H1 (cell line): ENCODE measurements at regions not wholly inside any gene's neighbourhood (a gene's known extent, or its start where the extent isn't known, plus 50 kb on each side); places are given as distances from the start of the nearest gene placed in this dataset.

ENCODE experiments used
- CTCF ChIA-PET: fragments of 300-600 bp; sonication (Branson Sonifier 250); formaldehyde crosslinking; loops from one replicate; lab custom pipeline; 2021; ENCODE audit not compliant: partially characterized antibody; lab: Charles Lee
- POLR2A ChIA-PET: fragments of 300-600 bp; sonication (Branson Sonifier 250); formaldehyde crosslinking; loops from one replicate; lab custom pipeline; 2021; ENCODE audit warnings: inconsistent platforms; ENCODE audit not compliant: partially characterized antibody; lab: Charles Lee
- DNase-seq, 2 experiments: peaks; one replicate each; pipeline versions ENCODE4 v3.0.0 to v3.0.0-alpha.2; 2010 to 2022; ENCODE audit warnings: low spot score in 2 of 2, low read depth in 1 of 2, mixed read lengths in 1 of 2
- FAIRE-seq: peaks from 2 replicates; lab custom pipeline; 2011; peaks lifted over from hg19 to GRCh38; lab: Jason Lieb, UNC
- H2AFZ ChIP-seq: 2 replicates; pipeline ENCODE4 v1.8.1; 2012; ENCODE audit warnings: low read length, inconsistent platforms
- H2AK5ac ChIP-seq: 2 replicates; pipeline ENCODE4 v1.6.1; 2013; ENCODE audit warnings: low read depth, low read length
- H2BK120ac ChIP-seq: replicated peaks from 2 replicates; pipeline ENCODE3; 2013; ENCODE audit warnings: low read depth, low read length, inconsistent platforms
- H2BK12ac ChIP-seq: 2 replicates; pipeline ENCODE4 v1.6.1; 2013; ENCODE audit warnings: low read depth, low read length
- H2BK15ac ChIP-seq: 2 replicates; pipeline ENCODE4 v1.6.1; 2013; ENCODE audit warnings: low read length
- H2BK20ac ChIP-seq: 2 replicates; pipeline ENCODE4 v1.6.1; 2013; ENCODE audit warnings: low read length
- H2BK5ac ChIP-seq: 2 replicates; pipeline ENCODE4 v1.6.1; 2013; ENCODE audit warnings: low read depth, low read length
- H3K14ac ChIP-seq: 2 replicates; pipeline ENCODE4 v1.6.1; 2013; ENCODE audit warnings: inconsistent platforms; ENCODE audit not compliant: insufficient read length
- H3K18ac ChIP-seq: 2 replicates; pipeline ENCODE4 v1.6.1; 2013; ENCODE audit warnings: low read length; ENCODE audit errors: extremely low read depth
- H3K23ac ChIP-seq: 2 replicates; pipeline ENCODE4 v1.6.1; 2013; ENCODE audit warnings: inconsistent platforms; ENCODE audit not compliant: insufficient read length
- H3K23me2 ChIP-seq: 2 replicates; pipeline ENCODE4 v1.6.1; 2013; ENCODE audit warnings: low read depth, low read length
- H3K27ac ChIP-seq: 2 replicates; pipeline ENCODE4 v1.6.1; 2011; ENCODE audit warnings: low read depth, low read length, inconsistent platforms
- H3K27me3 ChIP-seq, 4 experiments: replicated peaks in 1 of 4; 1 replicate in 1 of 4; 2 replicates in 3 of 4; pipeline versions ENCODE4 v1.6.1 to v1.8.1; 2011 to 2013; ENCODE audit warnings: low read length in 3 of 4, mild to moderate bottlenecking in 3 of 4, inconsistent platforms in 2 of 4, mixed read lengths in 2 of 4, moderate library complexity in 1 of 4; ENCODE audit not compliant: control insufficient read depth in 3 of 4, insufficient read depth in 3 of 4; ENCODE audit errors: extremely low read depth in 1 of 4
- H3K36me3 ChIP-seq, 4 experiments: 2 replicates each; pipeline versions ENCODE4 v1.6.1 to v1.8.1; 2011 to 2013; ENCODE audit warnings: mild to moderate bottlenecking in 4 of 4, low read length in 3 of 4, moderate library complexity in 2 of 4, control low read depth in 1 of 4, inconsistent platforms in 1 of 4; ENCODE audit not compliant: insufficient read depth in 4 of 4, control insufficient read depth in 2 of 4
- H3K4ac ChIP-seq: replicated peaks from 2 replicates; pipeline ENCODE3; 2013; ENCODE audit warnings: low read length, low read depth, mixed read lengths, inconsistent platforms; ENCODE audit not compliant: insufficient read length
- H3K4me1 ChIP-seq, 4 experiments: replicated peaks in 1 of 4; 1 replicate in 1 of 4; 2 replicates in 3 of 4; pipeline versions ENCODE4 v1.6.1 to v1.8.1; 2011 to 2013; ENCODE audit warnings: low read length in 3 of 4, inconsistent platforms in 2 of 4, mixed read lengths in 1 of 4; ENCODE audit not compliant: insufficient read depth in 4 of 4, control insufficient read depth in 3 of 4
- H3K4me2 ChIP-seq, 2 experiments: 2 replicates each; pipeline versions ENCODE4 v1.6.1 to v1.8.1; 2011 to 2013; ENCODE audit warnings: low read depth in 2 of 2, low read length in 2 of 2, control low read depth in 1 of 2, inconsistent platforms in 1 of 2, mild to moderate bottlenecking in 1 of 2; ENCODE audit not compliant: insufficient read depth in 1 of 2
- H3K4me3 ChIP-seq, 4 experiments: fragments of 200-600, 300-600 bp in 1 of 4; sonication (generic), shearing (Covaris generic), sonication (Bioruptor Twin) in 1 of 4; 2 replicates each; pipeline versions ENCODE4 v1.5.1 to v1.8.1; 2011 to 2016; ENCODE audit warnings: low read length in 4 of 4, low read depth in 3 of 4, control low read depth in 2 of 4, inconsistent platforms in 2 of 4, mild to moderate bottlenecking in 2 of 4, mixed read lengths in 1 of 4, moderate library complexity in 1 of 4; ENCODE audit not compliant: insufficient read depth in 2 of 4; ENCODE audit errors: extremely low read depth in 1 of 4
- H3K56ac ChIP-seq: replicated peaks from 2 replicates; pipeline ENCODE3; 2013; ENCODE audit warnings: low read depth, mild to moderate bottlenecking, mixed read lengths, low read length, inconsistent platforms; ENCODE audit not compliant: insufficient read length
- H3K79me1 ChIP-seq: 2 replicates; pipeline ENCODE4 v1.6.1; 2013; ENCODE audit warnings: low read depth, low read length, control low read depth
- H3K79me2 ChIP-seq, 2 experiments: 2 replicates each; pipeline versions ENCODE4 v1.6.1 to v1.8.1; 2012 to 2013; ENCODE audit warnings: low read length in 2 of 2, mild to moderate bottlenecking in 2 of 2, inconsistent platforms in 1 of 2; ENCODE audit not compliant: insufficient read depth in 2 of 2, control insufficient read depth in 1 of 2
- H3K9ac ChIP-seq, 4 experiments: replicated peaks in 1 of 4; 1 replicate in 1 of 4; 2 replicates in 3 of 4; pipeline versions ENCODE4 v1.6.1 to v1.8.1; 2011 to 2013; ENCODE audit warnings: low read depth in 3 of 4, low read length in 3 of 4, control low read depth in 2 of 4, mild to moderate bottlenecking in 2 of 4, moderate library complexity in 2 of 4, inconsistent platforms in 1 of 4; ENCODE audit errors: extremely low read depth in 1 of 4
- H3K9me3 ChIP-seq, 2 experiments: 2 replicates each; pipeline versions ENCODE4 v1.6.1 to v1.8.1; 2012 to 2013; ENCODE audit warnings: mild to moderate bottlenecking in 2 of 2, moderate library complexity in 2 of 2, control low read depth in 1 of 2, inconsistent platforms in 1 of 2, low read depth in 1 of 2, low read length in 1 of 2, mixed read lengths in 1 of 2; ENCODE audit not compliant: insufficient read depth in 2 of 2
- H4K20me1 ChIP-seq, 2 experiments: replicated peaks in 1 of 2; 2 replicates each; pipeline versions ENCODE3 to v1.8.1; 2011 to 2013; ENCODE audit warnings: inconsistent platforms in 2 of 2, low read length in 2 of 2, mild to moderate bottlenecking in 1 of 2; ENCODE audit not compliant: insufficient read depth in 2 of 2, control insufficient read depth in 1 of 2
- H4K5ac ChIP-seq: 2 replicates; pipeline ENCODE4 v1.6.1; 2013; ENCODE audit warnings: low read length, low read depth, mixed read lengths, inconsistent platforms; ENCODE audit not compliant: insufficient read length
- H4K8ac ChIP-seq: 2 replicates; pipeline ENCODE4 v1.8.0; 2013; ENCODE audit warnings: mild to moderate bottlenecking, moderate library complexity, low read length, inconsistent platforms; ENCODE audit not compliant: insufficient read depth; ENCODE audit errors: extremely low read depth
- H4K91ac ChIP-seq: replicated peaks from 2 replicates; pipeline ENCODE3; 2013; ENCODE audit warnings: low read length, mixed read lengths, inconsistent platforms; ENCODE audit not compliant: insufficient read length
- CTCF ChIP-seq, 3 experiments: IDR thresholded peaks; 1 replicate in 2 of 3; 2 replicates in 1 of 3; pipeline versions ENCODE4 v1.5.1 to v1.6.1; 2011; ENCODE audit warnings: low read length in 3 of 3, mild to moderate bottlenecking in 3 of 3, inconsistent platforms in 2 of 3, low read depth in 1 of 3, moderate library complexity in 1 of 3; ENCODE audit not compliant: insufficient read depth in 1 of 3; ENCODE audit errors: control extremely low read depth in 1 of 3
- POLR2AphosphoS5 ChIP-seq: IDR thresholded peaks from 2 replicates; pipeline ENCODE4 v1.6.1; 2011; ENCODE audit warnings: low read depth, low read length
- RAD21 ChIP-seq, 2 experiments: IDR thresholded peaks in 1 of 2; conservative IDR thresholded peaks in 1 of 2; 2 replicates each; pipeline ENCODE4 v1.6.1; 2011; ENCODE audit warnings: low read depth in 2 of 2, low read length in 2 of 2, improper control_type of control experiment in 1 of 2, inconsistent platforms in 1 of 2, mild to moderate bottlenecking in 1 of 2, moderate library complexity in 1 of 2
- WGBS, 2 experiments: shearing (Covaris generic) in 1 of 2; methylation state at CpG; one replicate each; pipeline versions ENCODE4 v1.1.6 to v1.1.7; 2013 to 2015; ENCODE audit warnings: low lambda C conversion rate in 2 of 2, mixed read lengths in 2 of 2, inconsistent platforms in 1 of 2, low coverage in 1 of 2, missing lambda C conversion rate in 1 of 2; ENCODE audit not compliant: insufficient replicate concordance in 2 of 2, insufficient coverage in 1 of 2, insufficient read length in 1 of 2; ENCODE audit errors: extremely low coverage in 1 of 2, missing lambda C conversion rate in 1 of 2; 5-methylcytosine and 5-hydroxymethylcytosine counted together

- Histone ChIP-seq H2BK5ac (no peak overlapping the region), H3K36me3 (no peaks in the 10 kb centered on the region), H3K56ac (no peak overlapping the region), H4K5ac (no peak overlapping the region), H3K4me2 (no peak overlapping the region), H3K14ac (no peak overlapping the region), H3K4me1 (peaks cover 0 to 3% (median 0%) of the 10 kb centered on the region in 4 experiments; a peak in 1 of 7 replicates), H3K79me1 (no peaks in the 10 kb centered on the region), H3K79me2 (no peaks in the 10 kb centered on the region), H2BK120ac (no peak overlapping the region), H3K18ac (no peak overlapping the region), H2AFZ (no peak overlapping the region), H2BK12ac (no peak overlapping the region), H3K9ac (no peak overlapping the region)
- DNase-seq = no peak
- 74% methylated on average over 7 of the region's 7 CpGs; no CpG with 5 or more reads in 1 of the 2 experiments for WGBS, 2 experiments
- CTCF ChIA-PET = interaction anchor here (0.6 to 4.2 kb wide), 32 partner anchors 10 to 256 kb away, joined by 3 to 30 read pairs (median 4); no protein-coding TSS in a partner anchor
- TF ChIP-seq CTCF (IDR thresholded peaks at IDR 0.05; ENCODE audit: control extremely low read depth in 1 of 3, insufficient read depth in 1 of 3, low read depth in 1 of 3, low read length in 3 of 3) (peak; percentile 29 to 49 (median 42)), RAD21 (IDR thresholded peaks at IDR 0.05 in 1 of 2, conservative IDR thresholded peaks at IDR 0.05 in 1 of 2; ENCODE audit: low read depth in 2 of 2, low read length in 2 of 2) (peak; percentile 80 to 85), POLR2AphosphoS5 (no peak)
- TF ChIP-seq, all 59 proteins: peak for 2
- H3K27ac ChIP-seq = no peak overlapping the region
- no peak overlapping the region for H3K4me3 ChIP-seq
- no peaks in the 10 kb centered on the region for H4K20me1 ChIP-seq
- H4K8ac ChIP-seq = no peak overlapping the region
- no peak overlapping the region for H3K4ac ChIP-seq
- FAIRE-seq = no peak
- H2AK5ac ChIP-seq = no peak overlapping the region
- H2BK15ac ChIP-seq = no peak overlapping the region
- H3K23me2 ChIP-seq = no peaks in the 10 kb centered on the region
- H4K91ac ChIP-seq = no peak overlapping the region
- POLR2A ChIA-PET = interaction anchor here (0.8 kb wide), 2 partner anchors 173 to 240 kb away, joined by 3 read pairs; no protein-coding TSS in a partner anchor
- H3K9me3 ChIP-seq = no peaks in the 10 kb centered on the region
- H3K23ac ChIP-seq = no peak overlapping the region
- no peaks in the 10 kb centered on the region for H3K27me3 ChIP-seq
- H2BK20ac ChIP-seq = no peak overlapping the region
Measured at GRCh38 chr10:120184547-120185337, 272.3 kb upstream of the PLPP4 start.
